ENCODE measurements at regions not wholly inside any gene's neighbourhood (a gene's known extent, or its start where the extent isn't known, plus 50 kb on each side); places are given as distances from the start of the nearest gene placed in this dataset.

DNA sequence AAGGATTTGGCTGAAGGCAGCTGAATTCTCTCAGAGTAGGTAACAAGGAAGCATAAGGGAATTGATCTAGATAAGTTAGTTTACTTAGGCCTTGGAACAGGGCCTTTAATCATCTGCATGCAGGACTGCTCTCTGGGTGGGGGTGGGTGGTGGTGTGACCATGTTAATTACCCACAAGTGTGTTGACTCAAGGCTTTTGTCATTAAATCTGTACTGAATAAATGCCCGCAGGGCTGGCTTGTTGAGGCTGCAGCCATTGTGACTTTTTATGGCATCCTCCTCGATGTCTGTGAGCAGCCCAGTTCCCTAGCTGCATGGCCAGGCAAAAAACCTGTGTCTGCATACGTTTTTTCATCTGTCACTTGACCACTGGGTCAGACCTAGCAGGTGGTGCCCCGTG, 63.5 kb upstream of the ASCC3 start:
- no peak for DNase-seq

DNA sequence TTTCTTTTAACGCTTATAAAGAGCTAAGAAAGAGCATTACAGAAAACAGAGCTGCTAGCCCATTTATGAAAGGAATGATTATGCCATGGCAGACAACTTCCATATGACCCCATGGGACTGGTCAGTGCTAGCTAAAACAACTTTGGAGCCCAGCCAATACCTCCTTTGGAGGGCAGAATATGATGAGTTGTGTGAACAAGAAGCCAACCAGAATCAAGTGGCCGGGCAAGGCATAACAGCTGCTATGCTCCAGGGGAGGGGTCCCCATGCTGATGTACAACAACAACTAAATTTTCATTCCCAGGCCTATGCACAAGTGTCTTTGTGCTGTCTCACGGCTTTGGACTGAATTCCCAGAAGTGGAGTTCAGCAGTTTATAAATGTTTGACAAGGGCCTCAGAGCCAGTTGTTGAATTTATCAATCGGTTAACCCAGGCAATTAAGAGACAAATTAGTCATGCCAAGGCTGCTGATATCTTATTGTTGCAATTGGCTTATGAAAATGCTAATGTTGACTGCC, 65.0 kb upstream of the ASCC3 start:
- no peak for DNase-seq

DNA sequence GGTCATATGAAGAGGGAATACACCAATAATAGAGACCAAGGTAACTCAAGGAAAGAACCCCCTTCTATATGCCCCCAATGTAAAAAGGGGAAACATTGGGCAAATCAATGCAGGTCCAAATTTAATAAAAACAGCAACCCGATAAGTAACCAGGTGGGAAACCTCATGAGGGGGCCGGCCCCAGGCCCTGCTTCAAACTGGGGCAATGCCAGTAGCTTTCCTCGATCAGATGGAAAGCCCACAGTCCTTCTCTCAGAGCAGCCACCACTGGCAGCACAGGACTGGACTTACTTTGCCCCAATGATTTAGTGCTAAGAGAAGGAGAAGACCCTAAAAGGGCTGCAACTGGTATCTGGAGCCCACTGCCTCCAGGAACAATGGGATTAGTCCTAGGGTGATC, 65.6 kb upstream of the ASCC3 start:
- no peak for DNase-seq

DNA sequence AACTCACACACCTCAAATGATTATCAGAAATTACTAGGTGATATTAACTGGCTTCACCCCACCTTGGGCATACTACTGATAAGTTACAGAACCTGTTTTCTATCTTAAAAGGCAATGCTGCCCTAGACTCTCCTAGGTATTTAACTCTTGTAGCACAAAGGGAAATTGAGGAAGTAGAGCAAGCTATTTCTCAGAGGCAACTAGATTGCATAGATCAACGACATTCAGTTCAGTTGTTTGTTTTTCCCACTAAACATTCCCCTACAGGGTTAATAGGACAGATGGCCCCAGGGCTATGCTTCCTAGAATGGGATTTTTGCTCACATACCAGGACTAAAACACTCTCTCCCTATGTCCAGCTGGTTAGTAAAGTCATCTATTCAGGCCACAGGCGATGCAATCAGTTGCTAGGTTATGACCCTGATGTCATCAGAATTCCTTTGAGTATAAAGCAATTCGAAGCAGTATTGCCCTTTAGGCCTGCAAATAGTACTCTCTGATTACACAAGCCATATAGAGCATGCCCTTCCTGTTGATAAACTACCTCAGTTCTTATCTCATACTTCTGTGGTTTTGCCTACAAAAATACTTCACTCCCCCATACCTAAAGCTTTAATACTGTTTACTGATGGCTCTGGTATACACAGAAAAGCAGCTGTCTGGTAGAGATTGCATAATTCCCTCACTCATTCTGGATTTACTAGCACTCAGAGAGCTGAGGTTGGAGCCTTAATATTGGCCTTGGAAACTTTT, 67.4 kb upstream of the ASCC3 start:
- no peak for DNase-seq

DNA sequence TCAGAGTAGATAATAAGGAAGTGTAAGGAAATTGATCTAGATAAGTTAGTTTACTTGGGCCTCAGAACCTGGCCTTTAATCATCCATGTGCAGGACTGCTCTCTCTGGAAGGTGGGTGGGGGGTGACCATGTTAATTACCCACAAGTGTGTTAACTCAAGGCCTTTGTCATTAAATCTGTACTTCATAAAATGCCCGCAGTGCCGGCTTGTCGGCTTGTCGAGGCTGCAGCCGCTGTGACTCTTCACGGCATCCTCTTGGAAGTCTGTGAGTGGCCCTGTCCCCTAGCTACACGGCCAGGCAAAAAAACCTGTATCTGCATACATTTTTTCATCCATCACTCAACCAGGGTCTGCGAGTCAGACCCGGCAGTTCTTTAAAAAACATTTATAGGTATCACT, 70.9 kb upstream of the ASCC3 start:
- no peak for DNase-seq

DNA sequence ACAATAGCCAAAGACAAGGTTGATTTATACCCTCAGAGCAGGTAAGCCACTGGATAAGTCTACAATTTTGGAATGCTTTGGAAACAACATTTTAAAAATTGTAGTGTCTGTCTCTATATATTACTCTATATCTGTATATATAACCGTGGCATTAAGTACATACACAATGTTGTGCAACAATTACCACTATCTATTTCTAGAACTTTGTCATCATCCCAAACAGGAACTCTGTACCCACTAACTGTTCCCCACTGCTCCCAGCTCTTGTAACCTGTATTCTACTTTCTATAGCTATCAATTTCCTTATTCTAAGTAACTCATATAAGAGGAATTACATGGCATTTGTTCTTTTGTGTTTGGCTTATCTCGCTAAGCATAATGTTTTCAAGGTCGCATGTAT, 78.2 kb upstream of the ASCC3 start:
- DNase-seq = no peak

DNA sequence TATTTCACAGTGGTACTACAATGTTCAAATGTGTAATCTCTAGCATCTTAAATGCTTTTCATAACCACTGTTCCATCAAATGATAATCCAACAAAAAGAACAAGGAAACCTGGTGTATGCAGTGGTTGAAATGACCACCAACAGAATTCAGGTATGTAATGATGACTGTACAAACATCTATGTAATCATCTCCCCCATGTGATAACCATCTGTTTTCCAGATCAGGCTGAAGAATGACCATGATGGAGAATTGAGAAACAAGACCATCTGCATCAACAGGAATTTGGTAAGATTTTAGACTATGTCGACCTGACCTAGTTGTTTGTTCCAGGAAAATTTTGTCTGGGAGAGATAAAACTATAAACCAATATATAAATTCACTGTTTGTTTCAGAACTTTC, 81.3 kb upstream of the ASCC3 start:
- DNase-seq = no peak

DNA sequence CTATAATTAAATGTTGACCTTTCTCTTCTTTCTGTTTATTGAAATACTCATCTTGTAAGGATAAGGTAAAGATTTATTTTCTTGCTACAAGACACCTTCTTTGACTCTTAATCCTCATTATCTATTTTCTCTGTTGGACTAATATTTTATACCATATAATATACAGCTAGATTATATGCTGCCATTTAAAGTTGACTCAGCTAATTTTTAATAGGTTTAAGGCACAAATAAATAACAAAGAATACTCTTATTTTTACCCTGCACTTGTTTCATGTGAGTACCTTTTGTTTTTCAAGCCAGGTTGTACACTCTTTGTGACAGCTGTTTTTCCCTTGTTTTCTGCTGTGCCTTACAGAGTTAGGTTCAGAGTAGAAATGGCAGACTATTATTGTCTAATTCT, 83.9 kb upstream of the ASCC3 start:
- DNase-seq = no peak

DNA sequence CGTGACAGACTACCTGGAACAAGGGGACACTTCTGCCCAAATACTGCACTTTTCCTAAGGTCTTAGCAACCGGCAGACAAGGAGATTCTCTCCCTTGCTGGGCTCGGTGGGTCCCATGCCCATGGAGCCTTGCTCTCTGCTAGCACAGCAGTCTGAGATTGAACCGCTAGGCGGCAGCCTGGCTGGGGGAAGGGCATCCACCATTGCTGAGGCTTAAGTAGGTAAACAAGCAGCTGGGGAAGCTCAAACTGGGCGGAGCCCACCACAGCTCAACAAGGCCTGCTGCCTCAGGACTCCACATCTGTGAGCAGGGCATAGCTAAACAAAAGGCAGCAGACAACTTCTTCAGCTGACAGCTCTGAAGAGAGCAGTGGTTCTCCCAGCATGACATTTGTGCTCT, 87.8 kb upstream of the ASCC3 start:
- DNase-seq = no peak

DNA sequence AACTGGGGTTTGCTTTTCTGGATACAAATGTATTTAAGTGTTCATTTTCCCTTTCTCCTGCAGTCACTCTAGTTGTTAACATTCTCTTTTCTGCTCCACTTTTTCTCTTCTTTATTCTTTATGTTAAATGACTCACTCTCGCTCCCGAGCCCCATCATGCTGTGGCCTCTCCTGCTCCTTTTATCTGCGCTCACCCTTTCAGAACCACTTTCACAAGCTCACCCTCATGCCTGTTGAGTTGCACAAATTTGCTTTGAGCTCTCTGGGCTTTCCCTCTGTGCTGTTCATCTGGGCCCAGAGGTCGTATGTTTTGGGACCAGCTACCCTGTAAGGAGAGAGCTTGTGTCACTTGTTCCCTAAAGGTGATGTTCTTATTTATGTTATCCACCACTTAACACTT, 98.1 kb upstream of the ASCC3 start:
- no peak for DNase-seq

DNA sequence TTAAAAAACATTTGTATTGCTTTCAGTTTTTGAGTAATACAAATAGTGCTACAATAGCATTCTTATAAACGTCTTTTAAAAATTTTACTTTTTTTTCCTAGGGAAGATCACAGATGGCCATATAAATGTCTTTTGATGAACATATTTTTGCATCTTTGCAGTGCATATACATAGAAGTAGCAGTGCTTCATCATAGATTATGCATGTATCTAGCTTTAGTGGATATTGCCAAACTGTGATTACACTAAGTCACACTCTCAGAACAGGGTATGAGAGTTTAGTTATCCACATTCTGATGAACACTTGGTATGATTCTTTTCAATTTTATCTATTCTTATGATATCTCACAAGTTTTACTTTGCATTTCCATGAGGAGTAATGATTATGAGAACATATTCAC, 99.8 kb upstream of the ASCC3 start:
- no peak for DNase-seq

DNA sequence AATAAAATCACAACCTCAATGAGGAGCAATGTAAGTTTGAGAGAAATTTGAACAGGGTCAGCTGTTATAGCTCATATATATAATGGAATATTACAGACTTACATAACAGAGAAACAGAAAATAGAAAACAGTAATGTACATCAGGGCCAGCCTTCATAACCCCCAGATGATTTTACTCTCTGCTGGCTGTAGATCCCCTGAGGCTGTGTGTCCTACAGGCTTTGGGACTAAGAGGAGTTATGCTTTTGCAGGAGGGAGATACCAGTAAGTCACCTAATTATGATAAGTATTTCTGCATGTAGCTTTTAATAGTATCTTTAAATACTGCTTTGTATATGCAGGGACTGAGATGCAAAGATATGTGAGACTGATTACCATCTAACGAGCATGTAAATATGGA, 105.8 kb upstream of the ASCC3 start:
- DNase-seq = no peak

DNA sequence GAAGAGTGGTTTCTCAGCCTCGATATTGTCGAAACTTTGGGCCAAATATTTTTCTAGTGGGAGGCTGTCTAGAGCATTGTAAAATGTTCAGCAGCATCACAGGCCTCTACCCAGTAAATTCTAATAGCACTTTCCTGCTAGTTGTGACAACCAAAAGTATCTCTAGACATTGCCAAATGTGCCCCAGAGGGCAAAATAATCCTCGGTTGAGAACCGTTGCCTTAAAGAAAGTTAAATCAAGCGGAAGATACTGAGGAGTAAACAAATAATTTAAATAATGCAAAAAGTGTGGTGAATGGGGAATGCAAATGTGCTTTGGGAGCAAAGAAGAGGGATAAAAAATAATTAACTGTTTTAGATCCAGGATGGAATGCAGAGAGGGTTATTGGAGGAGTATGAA, 106.4 kb upstream of the ASCC3 start:
- DNase-seq = no peak

DNA sequence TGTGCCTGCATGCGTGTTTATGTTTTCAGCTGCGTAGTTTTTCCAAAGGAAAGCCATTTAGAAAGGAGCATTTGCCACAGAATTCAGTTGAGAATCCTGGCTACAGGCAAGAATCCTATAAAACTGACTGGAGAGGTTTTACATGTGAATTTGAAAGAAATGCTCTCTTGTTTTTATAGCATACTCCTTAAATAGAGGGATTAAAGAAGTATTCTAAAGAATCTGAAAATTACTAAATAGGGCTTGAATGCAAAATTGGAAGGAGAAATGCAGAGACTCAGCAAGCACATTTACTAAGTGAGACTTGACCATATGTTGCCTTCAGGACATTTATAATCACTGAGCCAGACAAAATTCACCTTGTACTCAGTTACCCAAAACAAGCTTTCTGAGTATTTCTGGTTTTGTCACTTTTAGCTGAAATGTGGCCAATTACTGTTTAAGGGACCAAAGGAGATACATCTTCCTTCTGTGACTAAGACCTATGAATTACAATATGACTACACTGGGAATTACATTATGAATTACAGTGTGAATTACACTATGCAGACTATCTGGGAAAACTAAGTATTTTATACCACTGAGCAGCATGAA, 107.4 kb upstream of the ASCC3 start:
- DNase-seq = no peak

DNA sequence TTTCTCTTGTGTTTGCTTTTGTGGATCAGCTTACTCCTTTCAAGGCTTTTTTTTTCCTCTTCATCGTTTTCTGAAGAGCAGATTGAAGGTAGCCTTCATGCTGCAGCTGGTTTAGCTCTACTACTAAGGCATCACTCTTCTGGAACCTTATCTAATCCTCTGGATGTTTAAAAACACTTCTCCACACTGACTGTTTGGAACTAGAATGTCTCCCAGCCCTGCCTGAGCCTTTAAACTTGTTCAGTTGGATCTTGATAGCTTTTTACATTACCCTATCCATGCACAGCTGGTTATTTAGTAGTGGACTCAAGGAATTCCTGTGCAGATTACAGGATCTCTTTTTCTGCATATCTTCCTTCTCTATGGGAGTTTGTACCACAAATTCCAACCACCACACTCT, 108.9 kb upstream of the ASCC3 start:
- DNase-seq = no peak

DNA sequence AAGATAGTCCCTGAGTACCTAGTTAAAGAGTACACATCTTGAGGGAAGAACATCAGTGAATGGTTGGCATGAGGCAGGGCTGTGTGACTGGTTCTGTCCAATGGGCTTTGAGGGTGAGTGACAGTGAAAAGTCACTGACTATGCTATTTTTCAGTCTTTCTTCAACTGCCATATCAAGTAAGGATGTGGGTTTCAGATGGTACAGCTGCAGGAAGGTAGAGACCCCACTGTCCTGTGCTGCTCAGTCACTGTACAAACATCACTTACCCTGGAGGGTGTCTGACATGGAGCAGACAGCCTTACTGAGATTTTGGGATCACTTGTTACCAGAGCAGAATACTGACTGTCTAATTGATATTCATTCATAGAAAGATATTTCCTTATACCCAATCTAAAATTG, 115.3 kb upstream of the ASCC3 start:
- no peak for DNase-seq

DNA sequence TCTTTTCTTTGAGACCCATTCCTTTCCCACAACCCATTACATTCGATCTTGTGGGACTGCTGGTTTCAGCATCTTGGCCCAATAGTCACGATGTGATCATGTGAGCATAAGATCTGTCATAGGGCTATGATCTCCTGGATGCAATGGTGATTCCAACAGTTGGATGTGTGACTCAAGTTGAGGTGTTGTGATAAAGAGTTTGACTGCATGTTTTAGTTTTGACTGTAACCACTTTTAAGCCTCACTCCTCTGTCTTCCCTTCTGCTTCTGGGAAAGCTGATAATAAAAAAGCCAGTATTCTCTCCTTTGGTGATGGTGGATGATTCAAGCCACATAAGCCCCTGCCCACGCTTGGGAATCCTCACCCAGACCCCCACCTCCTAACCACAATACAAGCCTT, 117.0 kb upstream of the ASCC3 start:
- DNase-seq = no peak

DNA sequence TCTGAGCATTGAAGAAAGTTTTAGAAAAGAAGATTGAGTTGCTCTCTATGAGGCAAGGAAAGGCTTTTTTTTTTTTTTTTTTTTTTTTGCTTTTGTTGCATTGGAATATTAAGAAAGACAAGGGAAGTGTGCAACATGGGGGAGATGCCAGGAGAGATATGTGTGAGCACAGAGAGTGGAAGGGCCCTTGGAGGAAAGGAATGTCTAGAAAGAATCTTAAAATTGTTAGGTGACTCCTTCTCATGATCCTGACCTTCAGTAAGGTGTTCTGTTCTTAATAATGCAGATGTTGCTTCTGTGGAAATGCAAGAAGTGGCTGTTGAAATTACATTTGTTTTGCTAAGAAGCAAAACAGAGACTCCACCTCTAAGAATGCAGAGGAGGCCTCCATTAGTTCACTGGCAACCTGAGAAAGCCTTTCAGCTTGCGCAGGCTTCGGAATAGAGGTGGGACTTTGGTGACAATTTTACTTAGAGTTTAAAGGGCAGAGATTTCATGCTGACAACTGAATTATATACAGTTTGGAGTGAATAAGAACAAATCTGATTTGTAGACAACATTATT, 118.0 kb upstream of the ASCC3 start:
- no peak for DNase-seq

DNA sequence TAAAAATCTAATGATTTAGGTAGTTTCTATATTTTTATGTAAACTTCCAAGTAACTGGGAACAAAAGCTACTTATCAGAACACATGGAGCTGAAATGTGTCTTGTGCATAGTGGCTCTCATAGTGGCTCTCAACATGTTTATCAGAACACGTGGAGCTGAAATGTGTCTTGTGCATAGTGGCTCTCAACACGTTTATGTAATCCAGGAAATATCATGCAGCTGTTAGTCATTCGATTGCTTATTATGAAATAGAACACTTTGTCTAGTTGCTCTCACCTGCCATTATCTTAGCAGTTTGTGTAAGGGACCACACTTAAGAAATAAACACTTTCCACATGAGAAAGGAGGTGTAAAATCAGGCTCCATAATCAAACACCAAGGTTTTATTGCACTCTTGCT, 119.2 kb upstream of the ASCC3 start:
- DNase-seq = no peak

DNA sequence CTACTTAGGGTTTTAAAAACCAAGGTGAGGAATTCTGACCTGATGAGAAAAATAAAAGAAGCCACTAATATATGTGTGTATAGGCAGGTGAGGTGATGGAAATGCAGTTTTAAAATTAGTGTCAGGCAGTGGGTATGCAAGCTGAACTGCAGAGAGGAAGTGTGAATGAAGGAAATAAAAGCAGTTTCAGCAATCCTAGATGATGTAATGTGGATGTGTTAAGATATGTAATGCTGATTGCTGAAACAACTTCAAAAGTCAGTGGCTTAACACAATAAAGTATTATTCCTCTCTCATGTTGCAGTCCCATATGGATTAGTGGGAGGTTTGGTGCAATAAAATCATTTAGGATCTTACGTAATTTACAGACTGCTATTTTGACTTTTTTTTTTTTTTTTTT, 119.9 kb upstream of the ASCC3 start:
- no peak for DNase-seq

DNA sequence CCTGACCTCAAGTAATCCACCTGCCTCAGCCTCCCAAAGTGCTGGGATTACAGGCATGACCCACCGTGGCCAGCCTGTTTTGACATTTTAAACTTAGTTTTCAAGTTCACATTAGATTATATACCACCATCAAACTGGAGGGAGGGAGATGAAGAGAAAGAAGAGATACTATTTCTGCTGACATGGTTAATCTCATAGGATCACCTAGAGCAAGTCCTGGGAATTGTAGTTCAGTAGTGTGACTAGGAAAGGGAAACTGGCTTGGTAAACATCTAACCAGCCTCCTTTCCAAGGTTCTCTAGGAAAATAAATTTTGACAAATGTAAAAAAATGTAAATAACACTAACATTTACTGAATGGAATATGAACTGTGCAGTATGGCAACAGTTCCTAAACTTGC, 120.5 kb upstream of the ASCC3 start:
- no peak for DNase-seq

DNA sequence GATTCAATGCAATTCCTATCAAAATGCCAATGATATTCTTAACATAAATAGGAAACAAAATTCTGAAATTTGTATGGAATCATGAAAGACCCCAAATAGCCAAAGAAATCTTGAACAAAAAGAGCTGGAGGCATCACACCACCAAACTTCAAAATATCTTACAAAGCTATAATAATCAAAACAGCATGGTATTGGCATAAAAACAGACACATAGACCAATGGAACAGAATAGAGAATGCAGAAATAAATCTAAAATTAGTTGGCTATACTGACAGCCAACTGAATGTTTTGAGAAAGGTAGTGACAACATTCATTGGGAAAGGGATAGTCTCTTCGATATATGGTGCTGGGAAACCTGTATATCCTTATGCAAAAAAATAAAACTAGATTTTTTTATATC, 121.9 kb upstream of the ASCC3 start:
- no peak for DNase-seq

DNA sequence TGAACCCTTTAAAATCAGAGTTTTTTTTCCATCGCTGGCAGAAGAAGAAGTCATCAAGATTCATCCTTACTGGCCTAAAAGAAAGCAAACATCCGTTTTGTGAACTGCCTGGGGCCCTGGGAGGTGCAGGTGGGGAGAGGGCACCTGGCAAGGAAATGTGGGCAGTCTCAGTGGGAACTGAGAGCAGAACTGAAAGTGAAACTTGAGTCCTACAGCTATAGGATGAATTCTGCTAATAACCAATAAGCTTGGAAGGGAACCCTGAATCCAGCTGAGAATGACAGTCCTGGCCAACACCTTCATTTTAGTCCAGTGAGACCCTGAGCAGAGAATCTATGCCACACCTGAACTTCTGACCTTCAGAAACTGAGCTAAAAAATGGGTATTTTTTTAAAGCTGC, 130.1 kb upstream of the ASCC3 start:
- DNase-seq = peak; percentile 8

DNA sequence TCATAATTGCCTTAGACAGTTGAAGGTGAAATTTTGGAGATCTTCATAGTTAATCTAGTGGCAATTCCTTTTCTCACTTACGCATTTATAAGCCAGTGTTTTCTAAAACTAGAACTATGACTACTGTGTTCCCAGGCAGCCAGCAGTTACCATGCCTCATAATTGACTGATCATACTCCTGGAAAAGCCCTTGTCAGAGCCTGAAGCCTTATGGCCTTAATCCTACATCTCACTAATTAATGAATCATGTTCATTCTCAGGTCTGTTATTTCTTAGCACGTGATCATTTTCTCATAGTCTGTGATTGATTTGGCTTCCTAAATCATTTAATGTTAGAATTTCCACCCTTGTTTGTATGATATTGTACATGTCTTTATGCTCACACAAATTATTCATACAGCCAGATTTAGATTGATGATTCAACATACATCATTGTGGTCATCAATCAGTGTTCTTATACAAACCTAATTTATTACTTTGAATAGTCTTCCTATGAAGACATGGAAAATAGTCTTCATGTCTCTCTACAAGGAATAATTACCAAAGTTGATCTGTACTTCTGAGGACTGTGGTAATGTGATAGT, 132.6 kb upstream of the ASCC3 start:
- no peak for DNase-seq
